ENCODE measurements at regions not wholly inside any gene's neighbourhood (a gene's known extent, or its start where the extent isn't known, plus 50 kb on each side); places are given as distances from the start of the nearest gene placed in this dataset.

DNA sequence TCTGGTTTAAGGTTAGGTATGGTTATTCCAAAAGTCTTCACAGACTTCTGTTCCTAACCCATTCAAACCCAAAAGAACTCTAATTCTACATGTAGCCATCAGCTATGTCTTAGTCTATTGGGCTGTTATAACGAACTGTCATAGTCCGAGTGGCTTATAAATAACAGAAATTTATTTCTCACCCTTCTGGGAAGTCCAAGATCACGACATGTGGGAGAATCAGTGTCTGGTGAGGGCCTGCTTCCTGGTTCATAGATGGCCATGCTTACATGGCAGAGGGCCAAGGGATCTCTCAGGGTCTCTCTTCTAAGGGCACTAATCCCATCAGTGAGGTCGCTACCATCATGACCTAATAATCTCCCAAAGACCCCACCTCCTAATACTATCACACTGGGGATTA is 103.0 kb upstream of the PPP2R5A start (continued):
- TF ChIP-seq, protein P1, sequence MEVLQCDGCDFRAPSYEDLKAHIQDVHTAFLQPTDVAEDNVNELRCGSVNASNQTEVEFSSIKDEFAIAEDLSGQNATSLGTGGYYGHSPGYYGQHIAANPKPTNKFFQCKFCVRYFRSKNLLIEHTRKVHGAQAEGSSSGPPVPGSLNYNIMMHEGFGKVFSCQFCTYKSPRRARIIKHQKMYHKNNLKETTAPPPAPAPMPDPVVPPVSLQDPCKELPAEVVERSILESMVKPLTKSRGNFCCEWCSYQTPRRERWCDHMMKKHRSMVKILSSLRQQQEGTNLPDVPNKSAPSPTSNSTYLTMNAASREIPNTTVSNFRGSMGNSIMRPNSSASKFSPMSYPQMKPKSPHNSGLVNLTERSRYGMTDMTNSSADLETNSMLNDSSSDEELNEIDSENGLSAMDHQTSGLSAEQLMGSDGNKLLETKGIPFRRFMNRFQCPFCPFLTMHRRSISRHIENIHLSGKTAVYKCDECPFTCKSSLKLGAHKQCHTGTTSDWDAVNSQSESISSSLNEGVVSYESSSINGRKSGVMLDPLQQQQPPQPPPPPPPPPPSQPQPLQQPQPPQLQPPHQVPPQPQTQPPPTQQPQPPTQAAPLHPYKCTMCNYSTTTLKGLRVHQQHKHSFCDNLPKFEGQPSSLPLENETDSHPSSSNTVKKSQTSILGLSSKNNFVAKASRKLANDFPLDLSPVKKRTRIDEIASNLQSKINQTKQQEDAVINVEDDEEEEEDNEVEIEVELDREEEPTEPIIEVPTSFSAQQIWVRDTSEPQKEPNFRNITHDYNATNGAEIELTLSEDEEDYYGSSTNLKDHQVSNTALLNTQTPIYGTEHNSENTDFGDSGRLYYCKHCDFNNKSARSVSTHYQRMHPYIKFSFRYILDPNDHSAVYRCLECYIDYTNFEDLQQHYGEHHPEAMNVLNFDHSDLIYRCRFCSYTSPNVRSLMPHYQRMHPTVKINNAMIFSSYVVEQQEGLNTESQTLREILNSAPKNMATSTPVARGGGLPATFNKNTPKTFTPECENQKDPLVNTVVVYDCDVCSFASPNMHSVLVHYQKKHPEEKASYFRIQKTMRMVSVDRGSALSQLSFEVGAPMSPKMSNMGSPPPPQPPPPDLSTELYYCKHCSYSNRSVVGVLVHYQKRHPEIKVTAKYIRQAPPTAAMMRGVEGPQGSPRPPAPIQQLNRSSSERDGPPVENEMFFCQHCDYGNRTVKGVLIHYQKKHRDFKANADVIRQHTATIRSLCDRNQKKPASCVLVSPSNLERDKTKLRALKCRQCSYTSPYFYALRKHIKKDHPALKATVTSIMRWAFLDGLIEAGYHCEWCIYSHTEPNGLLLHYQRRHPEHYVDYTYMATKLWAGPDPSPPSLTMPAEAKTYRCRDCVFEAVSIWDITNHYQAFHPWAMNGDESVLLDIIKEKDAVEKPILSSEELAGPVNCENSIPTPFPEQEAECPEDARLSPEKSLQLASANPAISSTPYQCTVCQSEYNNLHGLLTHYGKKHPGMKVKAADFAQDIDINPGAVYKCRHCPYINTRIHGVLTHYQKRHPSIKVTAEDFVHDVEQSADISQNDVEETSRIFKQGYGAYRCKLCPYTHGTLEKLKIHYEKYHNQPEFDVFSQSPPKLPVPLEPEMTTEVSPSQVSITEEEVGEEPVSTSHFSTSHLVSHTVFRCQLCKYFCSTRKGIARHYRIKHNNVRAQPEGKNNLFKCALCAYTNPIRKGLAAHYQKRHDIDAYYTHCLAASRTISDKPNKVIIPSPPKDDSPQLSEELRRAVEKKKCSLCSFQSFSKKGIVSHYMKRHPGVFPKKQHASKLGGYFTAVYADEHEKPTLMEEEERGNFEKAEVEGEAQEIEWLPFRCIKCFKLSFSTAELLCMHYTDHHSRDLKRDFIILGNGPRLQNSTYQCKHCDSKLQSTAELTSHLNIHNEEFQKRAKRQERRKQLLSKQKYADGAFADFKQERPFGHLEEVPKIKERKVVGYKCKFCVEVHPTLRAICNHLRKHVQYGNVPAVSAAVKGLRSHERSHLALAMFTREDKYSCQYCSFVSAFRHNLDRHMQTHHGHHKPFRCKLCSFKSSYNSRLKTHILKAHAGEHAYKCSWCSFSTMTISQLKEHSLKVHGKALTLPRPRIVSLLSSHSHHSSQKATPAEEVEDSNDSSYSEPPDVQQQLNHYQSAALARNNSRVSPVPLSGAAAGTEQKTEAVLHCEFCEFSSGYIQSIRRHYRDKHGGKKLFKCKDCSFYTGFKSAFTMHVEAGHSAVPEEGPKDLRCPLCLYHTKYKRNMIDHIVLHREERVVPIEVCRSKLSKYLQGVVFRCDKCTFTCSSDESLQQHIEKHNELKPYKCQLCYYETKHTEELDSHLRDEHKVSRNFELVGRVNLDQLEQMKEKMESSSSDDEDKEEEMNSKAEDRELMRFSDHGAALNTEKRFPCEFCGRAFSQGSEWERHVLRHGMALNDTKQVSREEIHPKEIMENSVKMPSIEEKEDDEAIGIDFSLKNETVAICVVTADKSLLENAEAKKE (CRISPR knock-in tag; IDR thresholded peaks at IDR 0.05): no peak
- no peak for TF ChIP-seq NANOG (IDR thresholded peaks at IDR 0.05; ENCODE audit: borderline replicate concordance)
- TF ChIP-seq, protein P2, sequence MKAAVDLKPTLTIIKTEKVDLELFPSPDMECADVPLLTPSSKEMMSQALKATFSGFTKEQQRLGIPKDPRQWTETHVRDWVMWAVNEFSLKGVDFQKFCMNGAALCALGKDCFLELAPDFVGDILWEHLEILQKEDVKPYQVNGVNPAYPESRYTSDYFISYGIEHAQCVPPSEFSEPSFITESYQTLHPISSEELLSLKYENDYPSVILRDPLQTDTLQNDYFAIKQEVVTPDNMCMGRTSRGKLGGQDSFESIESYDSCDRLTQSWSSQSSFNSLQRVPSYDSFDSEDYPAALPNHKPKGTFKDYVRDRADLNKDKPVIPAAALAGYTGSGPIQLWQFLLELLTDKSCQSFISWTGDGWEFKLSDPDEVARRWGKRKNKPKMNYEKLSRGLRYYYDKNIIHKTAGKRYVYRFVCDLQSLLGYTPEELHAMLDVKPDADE (IDR thresholded peaks at IDR 0.05): no peak
- no peak for TF ChIP-seq ZNF331 (CRISPR knock-in tag; IDR thresholded peaks at IDR 0.05; ENCODE audit: low read depth)
- TF ChIP-seq ZNF114 (CRISPR knock-in tag; IDR thresholded peaks at IDR 0.05): no peak
- no peak for TF ChIP-seq POLR2AphosphoS5 (IDR thresholded peaks at IDR 0.05; ENCODE audit: low read depth)

DNA sequence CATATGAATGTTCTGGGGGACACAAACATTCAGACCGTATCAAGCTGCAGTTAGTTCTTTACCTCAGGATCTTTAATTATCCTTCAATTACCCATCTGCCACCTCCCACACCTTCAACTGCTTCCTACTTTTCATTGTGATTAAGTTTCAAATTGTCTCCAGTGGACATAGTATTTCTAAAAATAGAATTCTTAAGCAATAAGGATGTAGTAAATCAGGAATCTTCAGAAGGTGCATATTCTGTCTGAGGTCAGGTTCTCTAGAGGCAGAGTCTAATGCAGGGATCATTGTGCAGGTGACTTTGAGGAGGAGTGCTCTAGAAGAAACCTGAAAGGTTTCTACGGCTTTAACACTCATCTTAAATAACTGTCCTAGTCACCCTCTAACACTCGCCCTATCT is 102.6 kb upstream of the PPP2R5A start:
- ATAC-seq (no peak), DNase-seq (ENCODE audit: low spot score) (no peak)
- no peaks in the 10 kb centered on the region for H3K4me1 ChIP-seq (ENCODE audit: insufficient read depth)
- Mint-ChIP-seq H3K27ac (no peak overlapping the region), H3K9me3 (no peaks in the 10 kb centered on the region; the same call in 2 of the 3 replicates), H3K27me3 (ENCODE audit: insufficient read depth, low read depth, poor library complexity) (peaks cover 2% of the 10 kb centered on the region), H3K4me3 (no peak overlapping the region), H3K36me3 (ENCODE audit: low read depth) (no peaks in the 10 kb centered on the region), H3K4me1 (no peaks in the 10 kb centered on the region)
- H4K20me1 ChIP-seq (replicated peaks; ENCODE audit: insufficient read depth): no peaks in the 10 kb centered on the region
- no peaks in the 10 kb centered on the region for H3K79me2 ChIP-seq (replicated peaks; ENCODE audit: insufficient read depth)
- no peak overlapping the region for H3K4me2 ChIP-seq
- no peaks in the 10 kb centered on the region for H3K27me3 ChIP-seq (ENCODE audit: insufficient read depth)
- no peak overlapping the region for H3K27ac ChIP-seq (ENCODE audit: low read depth)
- no peaks in the 10 kb centered on the region for H3K36me3 ChIP-seq (ENCODE audit: insufficient read depth)
- H3K9me2 ChIP-seq (ENCODE audit: insufficient read depth): no peaks in the 10 kb centered on the region
- no peaks in the 10 kb centered on the region for H3F3A ChIP-seq (replicated peaks; ENCODE audit: low read depth)
- no peak overlapping the region for H3K4me3 ChIP-seq
- H2AFZ ChIP-seq: no peak overlapping the region
- TF ChIP-seq STAT1 (IDR thresholded peaks at IDR 0.05; ENCODE audit: unreplicated experiment) (no peak), JUNB (IDR thresholded peaks at IDR 0.05; ENCODE audit: unreplicated experiment) (no peak)
- TF ChIP-seq, protein P3, sequence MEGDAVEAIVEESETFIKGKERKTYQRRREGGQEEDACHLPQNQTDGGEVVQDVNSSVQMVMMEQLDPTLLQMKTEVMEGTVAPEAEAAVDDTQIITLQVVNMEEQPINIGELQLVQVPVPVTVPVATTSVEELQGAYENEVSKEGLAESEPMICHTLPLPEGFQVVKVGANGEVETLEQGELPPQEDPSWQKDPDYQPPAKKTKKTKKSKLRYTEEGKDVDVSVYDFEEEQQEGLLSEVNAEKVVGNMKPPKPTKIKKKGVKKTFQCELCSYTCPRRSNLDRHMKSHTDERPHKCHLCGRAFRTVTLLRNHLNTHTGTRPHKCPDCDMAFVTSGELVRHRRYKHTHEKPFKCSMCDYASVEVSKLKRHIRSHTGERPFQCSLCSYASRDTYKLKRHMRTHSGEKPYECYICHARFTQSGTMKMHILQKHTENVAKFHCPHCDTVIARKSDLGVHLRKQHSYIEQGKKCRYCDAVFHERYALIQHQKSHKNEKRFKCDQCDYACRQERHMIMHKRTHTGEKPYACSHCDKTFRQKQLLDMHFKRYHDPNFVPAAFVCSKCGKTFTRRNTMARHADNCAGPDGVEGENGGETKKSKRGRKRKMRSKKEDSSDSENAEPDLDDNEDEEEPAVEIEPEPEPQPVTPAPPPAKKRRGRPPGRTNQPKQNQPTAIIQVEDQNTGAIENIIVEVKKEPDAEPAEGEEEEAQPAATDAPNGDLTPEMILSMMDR (conservative IDR thresholded peaks at IDR 0.05; ENCODE audit: low read depth in 2 of 2): no peak
- TF ChIP-seq, protein P4, sequence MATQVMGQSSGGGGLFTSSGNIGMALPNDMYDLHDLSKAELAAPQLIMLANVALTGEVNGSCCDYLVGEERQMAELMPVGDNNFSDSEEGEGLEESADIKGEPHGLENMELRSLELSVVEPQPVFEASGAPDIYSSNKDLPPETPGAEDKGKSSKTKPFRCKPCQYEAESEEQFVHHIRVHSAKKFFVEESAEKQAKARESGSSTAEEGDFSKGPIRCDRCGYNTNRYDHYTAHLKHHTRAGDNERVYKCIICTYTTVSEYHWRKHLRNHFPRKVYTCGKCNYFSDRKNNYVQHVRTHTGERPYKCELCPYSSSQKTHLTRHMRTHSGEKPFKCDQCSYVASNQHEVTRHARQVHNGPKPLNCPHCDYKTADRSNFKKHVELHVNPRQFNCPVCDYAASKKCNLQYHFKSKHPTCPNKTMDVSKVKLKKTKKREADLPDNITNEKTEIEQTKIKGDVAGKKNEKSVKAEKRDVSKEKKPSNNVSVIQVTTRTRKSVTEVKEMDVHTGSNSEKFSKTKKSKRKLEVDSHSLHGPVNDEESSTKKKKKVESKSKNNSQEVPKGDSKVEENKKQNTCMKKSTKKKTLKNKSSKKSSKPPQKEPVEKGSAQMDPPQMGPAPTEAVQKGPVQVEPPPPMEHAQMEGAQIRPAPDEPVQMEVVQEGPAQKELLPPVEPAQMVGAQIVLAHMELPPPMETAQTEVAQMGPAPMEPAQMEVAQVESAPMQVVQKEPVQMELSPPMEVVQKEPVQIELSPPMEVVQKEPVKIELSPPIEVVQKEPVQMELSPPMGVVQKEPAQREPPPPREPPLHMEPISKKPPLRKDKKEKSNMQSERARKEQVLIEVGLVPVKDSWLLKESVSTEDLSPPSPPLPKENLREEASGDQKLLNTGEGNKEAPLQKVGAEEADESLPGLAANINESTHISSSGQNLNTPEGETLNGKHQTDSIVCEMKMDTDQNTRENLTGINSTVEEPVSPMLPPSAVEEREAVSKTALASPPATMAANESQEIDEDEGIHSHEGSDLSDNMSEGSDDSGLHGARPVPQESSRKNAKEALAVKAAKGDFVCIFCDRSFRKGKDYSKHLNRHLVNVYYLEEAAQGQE (IDR thresholded peaks at IDR 0.05; ENCODE audit: unreplicated experiment): no peak
